ENCODE measurements at regions not wholly inside any gene's neighbourhood (a gene's known extent, or its start where the extent isn't known, plus 50 kb on each side); places are given as distances from the start of the nearest gene placed in this dataset.

DNA sequence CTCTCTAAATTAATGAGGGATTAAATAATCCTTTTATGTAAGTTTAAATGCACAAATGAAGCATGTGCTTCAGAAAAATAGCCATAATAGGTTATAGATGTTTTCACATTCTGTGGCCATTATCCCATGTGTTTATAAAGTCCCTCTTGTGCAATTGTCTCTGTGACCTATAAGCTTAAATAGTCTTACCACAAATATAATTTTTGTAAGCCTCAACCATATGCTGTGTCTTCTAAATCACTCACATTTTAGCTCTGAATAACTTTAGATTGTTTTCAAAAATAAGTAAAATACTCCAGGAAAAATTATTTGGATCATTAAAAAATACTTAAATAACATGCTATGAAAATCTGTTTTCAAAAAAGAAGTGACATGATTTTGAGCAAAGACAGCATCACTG is 1894.7 kb downstream of the MAT2B start:
- Histone ChIP-seq H3K4me3 (no peak overlapping the region), H3K79me2 (ENCODE audit: control insufficient read depth, insufficient read depth, low read length) (no peaks in the 10 kb centered on the region), H3K27me3 (replicated peaks in 1 of 2; ENCODE audit: control insufficient read depth in 2 of 2, insufficient read depth in 2 of 2, low read length in 1 of 2) (no peaks in the 10 kb centered on the region), H4K20me1 (ENCODE audit: control insufficient read depth, insufficient read depth) (no peaks in the 10 kb centered on the region), H3K4me1 (ENCODE audit: control insufficient read depth, insufficient read depth, low read length) (no peaks in the 10 kb centered on the region), H3K9ac (ENCODE audit: control insufficient read depth, insufficient read depth, low read length) (no peak overlapping the region), H3K27ac (ENCODE audit: control insufficient read depth, insufficient read depth) (no peak overlapping the region), H2AFZ (ENCODE audit: control insufficient read depth, low read depth, low read length) (no peak overlapping the region), H3K9me3 (replicated peaks; ENCODE audit: control insufficient read depth, insufficient read depth, low read length) (no peaks in the 10 kb centered on the region), H3K4me2 (ENCODE audit: control insufficient read depth, insufficient read depth) (no peak overlapping the region), H3K36me3 (ENCODE audit: control insufficient read depth in 2 of 2, insufficient read depth in 2 of 2, low read length in 1 of 2) (no peaks in the 10 kb centered on the region)
- intact Hi-C loops (cut with micrococcal nuclease; ENCODE audit: unreplicated experiment) = no loop called here
- TF ChIP-seq BRCA1 (IDR thresholded peaks at IDR 0.05; ENCODE audit: low read depth, low read length) (no peak), EED (IDR thresholded peaks at IDR 0.05; ENCODE audit: low read depth) (no peak), CHD4 (IDR thresholded peaks at IDR 0.05) (no peak), KLF5 (IDR thresholded peaks at IDR 0.05; ENCODE audit: partially characterized antibody) (no peak), SREBF2 (IDR thresholded peaks at IDR 0.05; ENCODE audit: low read length) (no peak), BACH1 (IDR thresholded peaks at IDR 0.05; ENCODE audit: borderline replicate concordance) (no peak), RB1 (IDR thresholded peaks at IDR 0.05; ENCODE audit: borderline replicate concordance) (no peak), STAT1 (conservative IDR thresholded peaks at IDR 0.05) (no peak)
- TF ChIP-seq, protein P1, sequence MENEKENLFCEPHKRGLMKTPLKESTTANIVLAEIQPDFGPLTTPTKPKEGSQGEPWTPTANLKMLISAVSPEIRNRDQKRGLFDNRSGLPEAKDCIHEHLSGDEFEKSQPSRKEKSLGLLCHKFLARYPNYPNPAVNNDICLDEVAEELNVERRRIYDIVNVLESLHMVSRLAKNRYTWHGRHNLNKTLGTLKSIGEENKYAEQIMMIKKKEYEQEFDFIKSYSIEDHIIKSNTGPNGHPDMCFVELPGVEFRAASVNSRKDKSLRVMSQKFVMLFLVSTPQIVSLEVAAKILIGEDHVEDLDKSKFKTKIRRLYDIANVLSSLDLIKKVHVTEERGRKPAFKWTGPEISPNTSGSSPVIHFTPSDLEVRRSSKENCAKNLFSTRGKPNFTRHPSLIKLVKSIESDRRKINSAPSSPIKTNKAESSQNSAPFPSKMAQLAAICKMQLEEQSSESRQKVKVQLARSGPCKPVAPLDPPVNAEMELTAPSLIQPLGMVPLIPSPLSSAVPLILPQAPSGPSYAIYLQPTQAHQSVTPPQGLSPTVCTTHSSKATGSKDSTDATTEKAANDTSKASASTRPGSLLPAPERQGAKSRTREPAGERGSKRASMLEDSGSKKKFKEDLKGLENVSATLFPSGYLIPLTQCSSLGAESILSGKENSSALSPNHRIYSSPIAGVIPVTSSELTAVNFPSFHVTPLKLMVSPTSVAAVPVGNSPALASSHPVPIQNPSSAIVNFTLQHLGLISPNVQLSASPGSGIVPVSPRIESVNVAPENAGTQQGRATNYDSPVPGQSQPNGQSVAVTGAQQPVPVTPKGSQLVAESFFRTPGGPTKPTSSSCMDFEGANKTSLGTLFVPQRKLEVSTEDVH (IDR thresholded peaks at IDR 0.05; ENCODE audit: low read depth, partially characterized antibody) = no peak
- TF ChIP-seq, protein P2, sequence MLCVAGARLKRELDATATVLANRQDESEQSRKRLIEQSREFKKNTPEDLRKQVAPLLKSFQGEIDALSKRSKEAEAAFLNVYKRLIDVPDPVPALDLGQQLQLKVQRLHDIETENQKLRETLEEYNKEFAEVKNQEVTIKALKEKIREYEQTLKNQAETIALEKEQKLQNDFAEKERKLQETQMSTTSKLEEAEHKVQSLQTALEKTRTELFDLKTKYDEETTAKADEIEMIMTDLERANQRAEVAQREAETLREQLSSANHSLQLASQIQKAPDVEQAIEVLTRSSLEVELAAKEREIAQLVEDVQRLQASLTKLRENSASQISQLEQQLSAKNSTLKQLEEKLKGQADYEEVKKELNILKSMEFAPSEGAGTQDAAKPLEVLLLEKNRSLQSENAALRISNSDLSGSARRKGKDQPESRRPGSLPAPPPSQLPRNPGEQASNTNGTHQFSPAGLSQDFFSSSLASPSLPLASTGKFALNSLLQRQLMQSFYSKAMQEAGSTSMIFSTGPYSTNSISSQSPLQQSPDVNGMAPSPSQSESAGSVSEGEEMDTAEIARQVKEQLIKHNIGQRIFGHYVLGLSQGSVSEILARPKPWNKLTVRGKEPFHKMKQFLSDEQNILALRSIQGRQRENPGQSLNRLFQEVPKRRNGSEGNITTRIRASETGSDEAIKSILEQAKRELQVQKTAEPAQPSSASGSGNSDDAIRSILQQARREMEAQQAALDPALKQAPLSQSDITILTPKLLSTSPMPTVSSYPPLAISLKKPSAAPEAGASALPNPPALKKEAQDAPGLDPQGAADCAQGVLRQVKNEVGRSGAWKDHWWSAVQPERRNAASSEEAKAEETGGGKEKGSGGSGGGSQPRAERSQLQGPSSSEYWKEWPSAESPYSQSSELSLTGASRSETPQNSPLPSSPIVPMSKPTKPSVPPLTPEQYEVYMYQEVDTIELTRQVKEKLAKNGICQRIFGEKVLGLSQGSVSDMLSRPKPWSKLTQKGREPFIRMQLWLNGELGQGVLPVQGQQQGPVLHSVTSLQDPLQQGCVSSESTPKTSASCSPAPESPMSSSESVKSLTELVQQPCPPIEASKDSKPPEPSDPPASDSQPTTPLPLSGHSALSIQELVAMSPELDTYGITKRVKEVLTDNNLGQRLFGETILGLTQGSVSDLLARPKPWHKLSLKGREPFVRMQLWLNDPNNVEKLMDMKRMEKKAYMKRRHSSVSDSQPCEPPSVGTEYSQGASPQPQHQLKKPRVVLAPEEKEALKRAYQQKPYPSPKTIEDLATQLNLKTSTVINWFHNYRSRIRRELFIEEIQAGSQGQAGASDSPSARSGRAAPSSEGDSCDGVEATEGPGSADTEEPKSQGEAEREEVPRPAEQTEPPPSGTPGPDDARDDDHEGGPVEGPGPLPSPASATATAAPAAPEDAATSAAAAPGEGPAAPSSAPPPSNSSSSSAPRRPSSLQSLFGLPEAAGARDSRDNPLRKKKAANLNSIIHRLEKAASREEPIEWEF (IDR thresholded peaks at IDR 0.05; ENCODE audit: insufficient replicate concordance, low read depth, low read length) = no peak
- TF ChIP-seq, protein P3, sequence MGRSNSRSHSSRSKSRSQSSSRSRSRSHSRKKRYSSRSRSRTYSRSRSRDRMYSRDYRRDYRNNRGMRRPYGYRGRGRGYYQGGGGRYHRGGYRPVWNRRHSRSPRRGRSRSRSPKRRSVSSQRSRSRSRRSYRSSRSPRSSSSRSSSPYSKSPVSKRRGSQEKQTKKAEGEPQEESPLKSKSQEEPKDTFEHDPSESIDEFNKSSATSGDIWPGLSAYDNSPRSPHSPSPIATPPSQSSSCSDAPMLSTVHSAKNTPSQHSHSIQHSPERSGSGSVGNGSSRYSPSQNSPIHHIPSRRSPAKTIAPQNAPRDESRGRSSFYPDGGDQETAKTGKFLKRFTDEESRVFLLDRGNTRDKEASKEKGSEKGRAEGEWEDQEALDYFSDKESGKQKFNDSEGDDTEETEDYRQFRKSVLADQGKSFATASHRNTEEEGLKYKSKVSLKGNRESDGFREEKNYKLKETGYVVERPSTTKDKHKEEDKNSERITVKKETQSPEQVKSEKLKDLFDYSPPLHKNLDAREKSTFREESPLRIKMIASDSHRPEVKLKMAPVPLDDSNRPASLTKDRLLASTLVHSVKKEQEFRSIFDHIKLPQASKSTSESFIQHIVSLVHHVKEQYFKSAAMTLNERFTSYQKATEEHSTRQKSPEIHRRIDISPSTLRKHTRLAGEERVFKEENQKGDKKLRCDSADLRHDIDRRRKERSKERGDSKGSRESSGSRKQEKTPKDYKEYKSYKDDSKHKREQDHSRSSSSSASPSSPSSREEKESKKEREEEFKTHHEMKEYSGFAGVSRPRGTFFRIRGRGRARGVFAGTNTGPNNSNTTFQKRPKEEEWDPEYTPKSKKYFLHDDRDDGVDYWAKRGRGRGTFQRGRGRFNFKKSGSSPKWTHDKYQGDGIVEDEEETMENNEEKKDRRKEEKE (IDR thresholded peaks at IDR 0.05) = no peak
- CTCF ChIA-PET = no interaction called here
- SMC1A ChIA-PET (ENCODE audit: uncharacterized antibody, unreplicated experiment) = no interaction called here
- FAIRE-seq (no peak), DNase-seq (ENCODE audit: low read depth, low spot score) (no peak), ATAC-seq (no peak)
- POLR2A ChIA-PET = no interaction called here
- in situ Hi-C loops (cut with MboI) = no loop called here
- BruUV-seq (replicated peaks) = no TSS peak
- RAD21 ChIA-PET (ENCODE audit: unreplicated experiment) = no interaction called here

Measured in GM12878 (cell line).